ENCODE measurements at regions not wholly inside any gene's neighbourhood (a gene's known extent, or its start where the extent isn't known, plus 50 kb on each side); places are given as distances from the start of the nearest gene placed in this dataset.

GRCh38 chr21:28455253-28455600, 537.5 kb downstream of the LTN1 start:
- Histone ChIP-seq H3K4me1 (no peaks in the 10 kb centered on the region), H3K9me3 (no peaks in the 10 kb centered on the region), H3K4me3 (no peak overlapping the region), H3K27ac (no peak overlapping the region), H3K27me3 (no peaks in the 10 kb centered on the region), H3K36me3 (no peaks in the 10 kb centered on the region)
- DNase-seq: no peak
- no peak for TF ChIP-seq CTCF (IDR thresholded peaks at IDR 0.05)

GRCh38 chr21:28454564-28455252, 538.0 kb downstream of the LTN1 start:
- no peak for DNase-seq
- H3K27ac ChIP-seq: no peak overlapping the region
- H3K9me3 ChIP-seq: no peaks in the 10 kb centered on the region
- no peak overlapping the region for H3K4me3 ChIP-seq
- TF ChIP-seq POLR2A (IDR thresholded peaks at IDR 0.05): no peak
- no peak for TF ChIP-seq CTCF (IDR thresholded peaks at IDR 0.05)
- no peaks in the 10 kb centered on the region for H3K36me3 ChIP-seq
- H3K27me3 ChIP-seq: no peaks in the 10 kb centered on the region
- no peaks in the 10 kb centered on the region for H3K4me1 ChIP-seq

- Histone ChIP-seq H3K4me3 (no peak overlapping the region), H3K27ac (no peak overlapping the region), H3K36me3 (no peaks in the 10 kb centered on the region), H3K9me3 (no peaks in the 10 kb centered on the region), H3K27me3 (no peaks in the 10 kb centered on the region), H3K4me1 (no peaks in the 10 kb centered on the region)
- TF ChIP-seq CTCF (IDR thresholded peaks at IDR 0.05) (no peak), POLR2A (IDR thresholded peaks at IDR 0.05) (no peak)
- DNase-seq: no peak
Measured at GRCh38 chr21:28447462-28447861, 545.2 kb downstream of the LTN1 start.

GRCh38 chr21:28445141-28445830, 547.4 kb downstream of the LTN1 start:
- Histone ChIP-seq H3K4me1 (no peaks in the 10 kb centered on the region), H3K36me3 (no peaks in the 10 kb centered on the region), H3K4me3 (no peak overlapping the region), H3K9me3 (no peaks in the 10 kb centered on the region), H3K27me3 (no peaks in the 10 kb centered on the region), H3K27ac (no peak overlapping the region)
- TF ChIP-seq POLR2A (IDR thresholded peaks at IDR 0.05) (no peak), CTCF (IDR thresholded peaks at IDR 0.05) (no peak)
- DNase-seq: no peak

GRCh38 chr21:28444557-28444956, 548.1 kb downstream of the LTN1 start:
- Histone ChIP-seq H3K4me3 (no peak overlapping the region), H3K36me3 (no peaks in the 10 kb centered on the region), H3K27me3 (no peaks in the 10 kb centered on the region), H3K27ac (no peak overlapping the region), H3K4me1 (no peaks in the 10 kb centered on the region), H3K9me3 (no peaks in the 10 kb centered on the region)
- DNase-seq: no peak
- TF ChIP-seq CTCF (IDR thresholded peaks at IDR 0.05) (no peak), POLR2A (IDR thresholded peaks at IDR 0.05) (no peak)
